H1 (cell line): ENCODE measurements at regions not wholly inside any gene's neighbourhood (a gene's known extent, or its start where the extent isn't known, plus 50 kb on each side); places are given as distances from the start of the nearest gene placed in this dataset.

Experiments used
- CTBP2 ChIP-seq: IDR thresholded peaks from 2 replicates; pipeline ENCODE4 v1.7.0; 2011; ENCODE audit warnings: borderline replicate concordance, mild to moderate bottlenecking, moderate library complexity, mixed read lengths, low read length; ENCODE audit not compliant: insufficient read depth, insufficient read length

- no peak for TF ChIP-seq CTBP2
These were observed 322.2 kb upstream of the ZNF521 start (continued) for GRCh38 chr18:25674183-25674582.
